VCaP (cell line): ENCODE measurements at regions not wholly inside any gene's neighbourhood (a gene's known extent, or its start where the extent isn't known, plus 50 kb on each side); places are given as distances from the start of the nearest gene placed in this dataset.

ENCODE experiments used
- H3K27ac ChIP-seq: fragments of 450-650 bp; 2 replicates; pipeline ENCODE4 v1.5.1; 2017
- CTCF ChIP-seq: fragments of 450-650 bp; conservative IDR thresholded peaks from 2 replicates; pipeline ENCODE4 v1.5.1; 2017; ENCODE audit warnings: mild to moderate bottlenecking, moderate library complexity

DNA sequence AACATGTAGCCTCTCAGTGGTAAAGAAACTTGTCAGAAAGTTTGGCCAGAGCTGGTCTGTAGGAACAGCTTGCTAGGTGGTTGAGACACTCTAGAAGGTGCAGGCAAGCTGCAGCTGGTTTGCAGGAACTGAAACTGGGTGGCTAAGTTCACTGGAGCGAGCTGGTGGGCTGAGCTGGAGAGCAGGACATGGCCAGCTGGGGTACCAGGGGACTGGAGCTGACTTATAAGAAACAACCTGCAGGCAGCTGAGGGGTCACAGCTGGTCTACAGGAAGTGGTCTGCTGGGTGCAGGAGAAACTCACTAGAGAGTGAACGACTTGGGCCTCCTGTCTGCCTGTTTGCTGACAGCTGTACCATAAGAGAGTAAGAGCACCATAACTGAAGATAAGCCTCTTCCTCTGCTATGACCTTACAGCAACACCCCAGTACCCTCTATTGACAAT, 157.1 kb upstream of the LNX1 start:
- TF ChIP-seq CTCF: no peak
- no peak overlapping the region for H3K27ac ChIP-seq

DNA sequence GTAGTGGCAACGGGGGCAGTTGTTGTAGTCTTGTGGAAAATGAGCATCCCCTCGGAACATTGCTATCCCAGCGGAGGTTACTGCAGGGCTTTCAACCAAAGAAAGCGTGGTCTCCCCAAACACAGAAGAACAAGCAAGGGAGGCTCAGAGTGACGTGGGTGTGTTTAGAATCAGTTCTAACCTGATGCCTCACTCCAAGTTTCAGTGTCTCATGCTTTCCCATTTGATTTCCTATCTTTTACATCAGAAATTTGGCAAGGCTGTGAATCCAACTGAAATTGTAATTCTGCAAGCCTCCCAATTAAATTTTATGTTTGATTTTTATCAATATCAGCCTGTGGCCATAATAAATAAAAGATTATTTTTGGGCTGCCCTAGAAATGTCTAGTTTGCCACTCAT, 156.1 kb upstream of the LNX1 start:
- no peak overlapping the region for H3K27ac ChIP-seq
- no peak for TF ChIP-seq CTCF

GRCh38 chr4:53744446-53745160, 153.3 kb upstream of the LNX1 start:
- no peak for TF ChIP-seq CTCF

DNA sequence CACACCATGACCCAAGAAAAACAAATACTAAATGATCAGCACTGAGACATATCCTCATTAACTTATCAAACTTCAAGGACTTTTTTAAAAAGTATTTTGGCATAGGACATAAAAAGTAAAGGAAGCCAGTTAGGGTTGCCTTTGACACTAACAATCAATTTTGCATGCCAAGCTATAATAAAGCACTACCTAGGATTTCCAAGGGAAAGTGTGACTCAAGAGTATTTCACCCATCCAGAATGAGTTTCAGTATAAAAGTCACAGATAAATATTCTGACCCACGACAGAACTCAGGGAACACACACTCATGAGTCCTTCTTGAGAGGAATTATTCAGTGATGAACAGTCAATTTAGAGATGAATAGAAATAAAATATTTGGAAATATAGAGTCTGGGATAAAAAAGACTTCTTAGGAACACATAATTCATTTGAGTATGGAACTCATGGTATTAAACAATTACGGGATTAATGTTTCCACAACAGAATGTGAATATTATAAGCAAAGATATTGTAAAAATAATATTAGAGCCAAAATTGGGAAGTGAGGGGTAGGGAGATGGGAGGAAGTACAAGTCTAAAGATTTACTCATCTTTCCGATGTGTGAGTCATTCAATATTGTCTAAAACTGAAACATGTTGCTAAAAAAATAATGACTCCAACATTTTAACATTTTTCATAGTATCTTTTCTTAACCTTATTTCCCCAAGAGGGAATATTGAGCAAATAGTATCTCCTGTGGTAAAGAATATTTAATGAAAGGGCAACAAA, 143.5 kb upstream of the LNX1 start:
- TF ChIP-seq CTCF: no peak
- no peak overlapping the region; the same call in 1 of the 2 replicates for H3K27ac ChIP-seq

More at GRCh38 chr4:53744446-53745160, 153.3 kb upstream of the LNX1 start:
- H3K27ac ChIP-seq: no peak overlapping the region

DNA sequence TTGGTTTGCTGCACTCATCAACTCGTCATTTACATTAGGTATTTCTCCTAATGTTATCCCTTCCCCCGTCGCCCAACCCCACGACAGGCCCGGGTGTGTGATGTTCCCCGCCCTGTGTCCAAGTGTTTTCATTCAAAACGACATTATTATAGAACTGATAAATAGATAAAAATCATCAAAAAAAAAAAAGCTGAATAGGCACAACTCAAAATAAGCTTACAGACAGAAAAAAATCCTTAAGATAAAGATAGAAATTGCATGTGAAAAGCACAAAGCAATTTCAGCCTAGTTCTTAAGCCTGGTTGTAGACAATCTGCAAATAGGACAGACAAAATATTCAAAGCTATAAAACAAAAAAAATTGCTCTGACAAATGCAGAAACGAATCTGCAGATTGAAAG, 142.9 kb upstream of the LNX1 start:
- no peak overlapping the region; the same call in 1 of the 2 replicates for H3K27ac ChIP-seq
- no peak for TF ChIP-seq CTCF

- no peak overlapping the region for H3K27ac ChIP-seq
- TF ChIP-seq CTCF: no peak
These were observed 141.4 kb upstream of the LNX1 start for GRCh38 chr4:53732661-53733060.

- TF ChIP-seq CTCF: no peak
- H3K27ac ChIP-seq: no peak overlapping the region
These were observed 138.9 kb upstream of the LNX1 start for GRCh38 chr4:53730031-53730805.
